HepG2 (cell line): ENCODE measurements at regions not wholly inside any gene's neighbourhood (a gene's known extent, or its start where the extent isn't known, plus 50 kb on each side); places are given as distances from the start of the nearest gene placed in this dataset.
A peak's percentile ranks its signal among the peaks of the same experiment; 100 is the strongest.

ENCODE experiments used
- ATAC-seq: fragments of 200-7000 bp; cut with Tn5 transposase; 3 replicates; pipeline ENCODE4 v1.9.1; 2020; ENCODE audit warnings: mild to moderate bottlenecking, moderate library complexity
- BruUV-seq: library from RNA; stranded (reverse); fragments of 400-500 nt; replicated peaks from 2 replicates; lab custom pipeline; 2021; lab: Mats Ljungman, UMichigan
- CTCF ChIA-PET: fragments of 300-600 bp; formaldehyde crosslinking; extraction: SDS; loops from one replicate; lab custom pipeline; 2021; ENCODE audit warnings: low total read pairs, inconsistent platforms, low intra/inter-chr PET ratio; lab: Yijun Ruan, JAX
- POLR2A ChIA-PET: fragments of 350-600 bp; sonication (Branson Sonifier 250); formaldehyde crosslinking; loops from one replicate; lab custom pipeline; 2020; ENCODE audit warnings: antibody characterized with exemption, inconsistent platforms; lab: Yijun Ruan, JAX
- DNase-seq: peaks from one replicate; pipeline ENCODE4 v3.0.0-alpha.2; 2015; ENCODE audit warnings: low spot score
- FAIRE-seq: peaks from 3 replicates; lab custom pipeline; 2011; peaks lifted over from hg19 to GRCh38; lab: Jason Lieb, UNC
- H2AFZ ChIP-seq: one replicate; pipeline ENCODE4 v1.6.1; 2011; ENCODE audit warnings: low read length, inconsistent platforms
- H3K27ac ChIP-seq: fragments of 300-600 bp; 3 replicates; pipeline ENCODE4 v1.8.0; 2011; ENCODE audit warnings: mixed run types, mild to moderate bottlenecking, mixed read lengths, low read length, inconsistent platforms; ENCODE audit not compliant: insufficient read depth; ENCODE audit errors: extremely low read length
- H3K27me3 ChIP-seq, 2 experiments: fragments of 200-600 bp in 1 of 2; 2 replicates in 1 of 2; 3 replicates in 1 of 2; pipeline versions ENCODE4 v1.6.0 to v1.8.0; 2011; ENCODE audit warnings: low read length in 2 of 2, mild to moderate bottlenecking in 2 of 2, moderate library complexity in 2 of 2, inconsistent platforms in 1 of 2; ENCODE audit not compliant: insufficient read depth in 2 of 2, control insufficient read depth in 1 of 2
- H3K36me3 ChIP-seq, 2 experiments: fragments of 200-600 bp in 1 of 2; replicated peaks in 1 of 2; 2 replicates in 1 of 2; 3 replicates in 1 of 2; pipeline versions ENCODE4 v1.5.1 to v1.8.0; 2011; ENCODE audit warnings: low read length in 2 of 2, inconsistent platforms in 1 of 2; ENCODE audit not compliant: insufficient read depth in 2 of 2, control insufficient read depth in 1 of 2
- H3K4me1 ChIP-seq: 2 replicates; pipeline ENCODE4 v1.5.1; 2012; ENCODE audit warnings: low read length, inconsistent platforms; ENCODE audit not compliant: insufficient read depth
- H3K4me2 ChIP-seq: 2 replicates; pipeline ENCODE4 v1.6.0; 2011; ENCODE audit warnings: low read depth, low read length, inconsistent platforms
- H3K4me3 ChIP-seq, 3 experiments: fragments of 200-600 bp in 1 of 3; sonication (generic), shearing (Covaris generic) in 1 of 3; replicated peaks in 1 of 3; 2 replicates each; pipeline ENCODE4 v1.5.1; 2011 to 2016; ENCODE audit warnings: low read length in 3 of 3, inconsistent platforms in 2 of 3, low read depth in 2 of 3, mild to moderate bottlenecking in 2 of 3, control low read depth in 1 of 3, mixed read lengths in 1 of 3; ENCODE audit not compliant: insufficient read depth in 1 of 3
- H3K79me2 ChIP-seq: one replicate; pipeline ENCODE4 v1.6.1; 2011; ENCODE audit warnings: low read length, inconsistent platforms; ENCODE audit not compliant: insufficient read depth
- H3K9ac ChIP-seq: 2 replicates; pipeline ENCODE4 v1.6.0; 2011; ENCODE audit warnings: mild to moderate bottlenecking, low read depth, low read length, inconsistent platforms; ENCODE audit not compliant: insufficient read depth
- H3K9me3 ChIP-seq: 2 replicates; pipeline ENCODE4 v1.5.1; 2012; ENCODE audit warnings: mild to moderate bottlenecking, low read length
- H4K20me1 ChIP-seq: 2 replicates; pipeline ENCODE4 v1.6.0; 2011; ENCODE audit warnings: inconsistent platforms, mild to moderate bottlenecking, low read length, moderate library complexity; ENCODE audit not compliant: insufficient read depth
- BRD4 ChIP-seq: sonication (generic); formaldehyde crosslinking; IDR thresholded peaks from 2 replicates; pipeline ENCODE4 v1.4.0; 2020; ENCODE audit warnings: missing genetic modification reagents
- MAFF ChIP-seq: IDR thresholded peaks from 2 replicates; pipeline ENCODE4 v1.6.1; 2011; ENCODE audit warnings: low read depth, low read length, improper control_type of control experiment
- MAFK ChIP-seq, 2 experiments: IDR thresholded peaks in 1 of 2; conservative IDR thresholded peaks in 1 of 2; 2 replicates each; pipeline ENCODE4 v1.6.1; 2011; ENCODE audit warnings: improper control_type of control experiment in 2 of 2, low read length in 2 of 2
- MTA3 ChIP-seq: sonication (generic); formaldehyde crosslinking; IDR thresholded peaks from 2 replicates; pipeline ENCODE4 v1.4.0; 2020; ENCODE audit warnings: missing genetic modification reagents
- MYC ChIP-seq: sonication (generic); formaldehyde crosslinking; IDR thresholded peaks from 2 replicates; pipeline ENCODE4 v1.9.0; 2021; ENCODE audit warnings: missing genetic modification reagents, borderline replicate concordance
- ZFP82 ChIP-seq: sonication (generic); formaldehyde crosslinking; IDR thresholded peaks from 2 replicates; pipeline ENCODE4 v1.5.1; 2020; ENCODE audit warnings: mild to moderate bottlenecking, missing genetic modification reagents, borderline replicate concordance
- ZNF615 ChIP-seq: sonication (generic); formaldehyde crosslinking; IDR thresholded peaks from 2 replicates; pipeline ENCODE4 v1.5.0; 2020; ENCODE audit warnings: mild to moderate bottlenecking, missing genetic modification reagents, borderline replicate concordance
- WGBS: methylation state at CpG from one replicate; pipeline ENCODE4 v1.1.6; 2017; ENCODE audit warnings: low lambda C conversion rate; 5-methylcytosine and 5-hydroxymethylcytosine counted together
- in situ Hi-C: cut with HindIII; loops from 2 replicates; pipeline ENCODE4 v1.10.0; 2017; ENCODE audit warnings: low pct_unique_long_range_greater_than_20kb; ENCODE audit not compliant: extremely low pct_ligation_motif_present
- intact Hi-C: fragments of 100-400 bp; cut with micrococcal nuclease; formaldehyde crosslinking; loops from one replicate; pipeline ENCODE4 v1.10.0; 2022; ENCODE audit not compliant: unreplicated experiment

DNA sequence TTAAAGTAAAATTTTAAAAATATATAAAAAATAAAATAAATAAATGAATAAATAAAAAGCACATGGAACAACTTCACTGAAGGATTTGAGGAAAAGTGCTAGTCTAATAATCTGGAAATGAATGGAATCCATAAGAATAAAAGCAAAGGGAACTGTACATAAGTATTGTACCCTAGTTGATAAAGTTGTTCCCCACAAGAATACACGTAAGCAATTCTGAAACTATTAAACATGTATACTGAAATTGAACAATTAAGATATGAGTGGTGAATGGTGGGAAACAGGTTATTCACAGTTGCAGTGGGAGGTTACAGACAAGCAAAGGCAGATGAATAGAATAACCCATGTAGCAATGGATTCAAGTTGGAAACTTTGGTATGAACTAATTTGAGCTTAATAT lies 853.2 kb upstream of the SOX9 start:
- no peak for FAIRE-seq
- TF ChIP-seq BRD4 (CRISPR knock-in tag) (no peak), ZNF615 (CRISPR knock-in tag) (peak; percentile 88)
- intact Hi-C loops (no loop called here), in situ Hi-C loops (no loop called here)
- Histone ChIP-seq H3K27ac (no peak overlapping the region), H3K9me3 (peaks cover 73% of the 10 kb centered on the region), H3K4me1 (no peaks in the 10 kb centered on the region), H3K9ac (no peak overlapping the region), H4K20me1 (no peaks in the 10 kb centered on the region), H3K4me2 (no peak overlapping the region), H3K79me2 (no peaks in the 10 kb centered on the region), H2AFZ (no peak overlapping the region), H3K4me3 (no peak overlapping the region), H3K36me3 (no peaks in the 10 kb centered on the region), H3K27me3 (no peaks in the 10 kb centered on the region)
- DNase-seq, result no peak
- ChIA-PET POLR2A (no interaction called here), CTCF (no interaction called here)
- BruUV-seq, result no TSS peak
- WGBS, result 3% methylated on average over 1 of the region's 1 CpG
- ATAC-seq, result no peak

DNA sequence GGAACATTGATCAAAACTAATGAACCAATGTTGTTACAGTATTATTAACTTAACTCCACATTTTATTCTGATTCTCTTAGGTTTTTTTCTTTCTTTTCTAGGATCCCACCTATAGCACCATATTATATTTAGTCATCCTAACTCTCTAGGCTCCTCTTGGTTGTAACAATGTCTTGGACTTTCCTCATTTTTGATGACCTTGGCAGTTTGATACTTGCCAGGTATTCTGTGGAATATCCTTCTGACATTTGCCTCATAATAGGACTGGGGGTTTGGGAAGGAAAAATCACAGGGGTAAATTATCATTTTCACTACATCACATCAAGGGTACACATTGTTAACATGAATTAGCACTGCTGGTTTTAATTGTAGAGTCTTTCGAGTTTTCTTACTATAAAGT lies 851.6 kb upstream of the SOX9 start:
- peaks cover 77% of the 10 kb centered on the region for H3K9me3 ChIP-seq
- no peak for FAIRE-seq
- no peak overlapping the region for H3K4me2 ChIP-seq
- TF ChIP-seq MYC (CRISPR knock-in tag), result no peak
- TF ChIP-seq MTA3, result no peak
- TF ChIP-seq ZFP82 (CRISPR knock-in tag), result no peak
- peak; percentile 39 to 74; a peak in 3 of 4 replicates for TF ChIP-seq MAFK (conservative IDR thresholded peaks at IDR 0.05 in 1 of 2, IDR thresholded peaks at IDR 0.05 in 1 of 2; ENCODE audit: low read length in 2 of 2)
- peak; percentile 55; the same call in 1 of the 2 replicates for TF ChIP-seq MAFF
- intact Hi-C loops (no loop called here), in situ Hi-C loops (no loop called here)
- H3K79me2 ChIP-seq, result no peaks in the 10 kb centered on the region
- H4K20me1 ChIP-seq, result no peaks in the 10 kb centered on the region
- no peaks in the 10 kb centered on the region for H3K36me3 ChIP-seq
- no peak overlapping the region for H2AFZ ChIP-seq
- 0% methylated on average over 1 of the region's 1 CpG for WGBS
- BruUV-seq, result no TSS peak
- ChIA-PET CTCF (no interaction called here), POLR2A (no interaction called here)
- ATAC-seq, result no peak
- no peaks in the 10 kb centered on the region for H3K4me1 ChIP-seq
- no peak overlapping the region for H3K4me3 ChIP-seq
- H3K27ac ChIP-seq, result no peak overlapping the region
- H3K27me3 ChIP-seq, result no peaks in the 10 kb centered on the region
- no peak for DNase-seq
- no peak overlapping the region for H3K9ac ChIP-seq
